ENCODE measurements at regions not wholly inside any gene's neighbourhood (a gene's known extent, or its start where the extent isn't known, plus 50 kb on each side); places are given as distances from the start of the nearest gene placed in this dataset.
A peak's percentile ranks its signal among the peaks of the same experiment; 100 is the strongest.

- no peak overlapping the region for H3K4me3 ChIP-seq (ENCODE audit: low read depth, low read length)
- no peak for TF ChIP-seq CTCF (conservative IDR thresholded peaks at IDR 0.05; ENCODE audit: low read depth, low read length)
- no peak for DNase-seq (ENCODE audit: low read depth)
Measured at GRCh38 chr13:54627646-54628372, 1599.2 kb downstream of the OLFM4 start.

GRCh38 chr13:54628383-54628782, 1599.8 kb downstream of the OLFM4 start:
- no peak for TF ChIP-seq CTCF (conservative IDR thresholded peaks at IDR 0.05; ENCODE audit: low read depth, low read length)
- DNase-seq (ENCODE audit: low read depth): no peak
- no peak overlapping the region for H3K4me3 ChIP-seq (ENCODE audit: low read depth, low read length)

GRCh38 chr13:54633456-54633855, 1604.8 kb downstream of the OLFM4 start:
- no peak for TF ChIP-seq CTCF (conservative IDR thresholded peaks at IDR 0.05; ENCODE audit: low read depth, low read length)
- H3K4me3 ChIP-seq (ENCODE audit: low read depth, low read length): no peak overlapping the region

GRCh38 chr13:54636231-54636630, 1607.6 kb downstream of the OLFM4 start:
- DNase-seq (ENCODE audit: low read depth): no peak

More at GRCh38 chr13:54633456-54633855, 1604.8 kb downstream of the OLFM4 start:
- no peak for DNase-seq (ENCODE audit: low read depth)

GRCh38 chr13:54637366-54637765, 1608.8 kb downstream of the OLFM4 start:
- TF ChIP-seq CTCF (conservative IDR thresholded peaks at IDR 0.05; ENCODE audit: low read depth, low read length): no peak
- DNase-seq (ENCODE audit: low read depth): peak; percentile 1
- H3K4me3 ChIP-seq (ENCODE audit: low read depth, low read length): no peak overlapping the region

More at GRCh38 chr13:54636231-54636630, 1607.6 kb downstream of the OLFM4 start:
- no peak for TF ChIP-seq CTCF (conservative IDR thresholded peaks at IDR 0.05; ENCODE audit: low read depth, low read length)
- no peak overlapping the region for H3K4me3 ChIP-seq (ENCODE audit: low read depth, low read length)

- TF ChIP-seq CTCF (conservative IDR thresholded peaks at IDR 0.05; ENCODE audit: low read depth, low read length): no peak
- no peak overlapping the region for H3K4me3 ChIP-seq (ENCODE audit: low read depth, low read length)
- DNase-seq (ENCODE audit: low read depth): no peak
Measured at GRCh38 chr13:54640719-54641118, 1612.1 kb downstream of the OLFM4 start.

GRCh38 chr13:54643863-54644262, 1615.2 kb downstream of the OLFM4 start:
- H3K4me3 ChIP-seq (ENCODE audit: low read depth, low read length): no peak overlapping the region
- DNase-seq (ENCODE audit: low read depth): no peak
- no peak for TF ChIP-seq CTCF (conservative IDR thresholded peaks at IDR 0.05; ENCODE audit: low read depth, low read length)

Measured in epithelial cell of proximal tubule (primary cell).